NCI-H345 treated with DMSO at 0.1 percent for 48 hours (cell line): ENCODE measurements at regions not wholly inside any gene's neighbourhood (a gene's known extent, or its start where the extent isn't known, plus 50 kb on each side); places are given as distances from the start of the nearest gene placed in this dataset.

ENCODE experiments used
- DNase-seq: peaks from one replicate; lab custom pipeline; 2025; ENCODE audit not compliant: unreplicated experiment; lab: John Stamatoyannopoulos, UW

DNA sequence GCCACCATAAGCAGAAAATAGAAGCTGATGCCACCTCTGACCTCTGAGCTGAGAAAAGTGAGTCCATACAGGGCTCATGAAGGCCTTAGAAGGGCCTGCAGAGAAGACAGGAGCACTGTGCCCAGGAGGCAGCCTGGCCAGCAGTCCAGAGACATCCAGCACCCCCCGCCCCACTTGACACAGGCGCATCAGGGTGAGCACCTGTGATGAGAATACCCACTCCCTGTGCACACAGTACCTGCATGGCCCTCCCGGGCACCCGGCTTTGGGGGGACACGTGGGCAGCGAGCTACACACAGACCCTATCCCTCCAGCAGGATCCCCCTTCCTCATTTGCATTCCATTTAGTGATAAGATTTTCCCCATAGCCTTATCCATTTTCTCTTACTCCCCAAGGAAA lies 63.6 kb upstream of the NSMCE3 start:
- no peak for DNase-seq

DNA sequence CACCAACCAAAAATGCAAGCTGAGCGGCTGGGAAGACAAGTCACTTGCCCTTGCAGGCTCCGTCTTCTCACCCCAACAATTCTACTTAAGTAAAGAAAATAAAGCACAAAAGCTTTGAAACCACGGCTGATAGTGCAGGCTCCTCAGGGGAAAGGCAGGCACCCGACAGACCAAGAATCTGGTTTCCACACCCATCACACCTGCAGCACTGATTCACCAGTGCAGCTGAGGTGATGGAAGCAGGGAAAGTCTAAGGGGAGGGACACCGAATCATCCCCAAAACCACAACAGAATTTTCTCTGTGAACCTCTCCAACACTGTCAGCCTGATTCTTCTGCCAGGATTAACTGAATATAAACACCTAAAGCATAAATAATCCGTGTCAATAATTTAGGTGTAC lies 62.0 kb upstream of the NSMCE3 start:
- DNase-seq = no peak

DNA sequence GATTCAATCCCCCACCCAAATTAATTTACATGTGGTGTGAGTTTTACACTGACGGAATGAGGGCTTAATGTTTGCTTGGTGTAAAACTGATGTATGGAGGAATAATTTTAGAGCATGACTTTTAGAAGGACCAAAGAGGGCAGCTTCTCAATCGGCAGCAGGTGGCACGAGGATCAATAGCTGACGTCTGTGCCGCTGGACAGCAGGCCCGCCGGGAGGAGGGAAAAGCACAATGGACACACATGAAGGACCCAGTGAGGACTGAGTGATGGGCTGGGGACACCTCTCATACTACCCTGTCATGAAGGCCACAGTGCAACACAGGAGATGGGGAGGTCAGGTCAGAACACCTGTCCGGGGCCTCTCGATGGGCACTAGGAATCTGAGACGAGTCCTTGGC lies 61.4 kb upstream of the NSMCE3 start:
- no peak for DNase-seq

DNA sequence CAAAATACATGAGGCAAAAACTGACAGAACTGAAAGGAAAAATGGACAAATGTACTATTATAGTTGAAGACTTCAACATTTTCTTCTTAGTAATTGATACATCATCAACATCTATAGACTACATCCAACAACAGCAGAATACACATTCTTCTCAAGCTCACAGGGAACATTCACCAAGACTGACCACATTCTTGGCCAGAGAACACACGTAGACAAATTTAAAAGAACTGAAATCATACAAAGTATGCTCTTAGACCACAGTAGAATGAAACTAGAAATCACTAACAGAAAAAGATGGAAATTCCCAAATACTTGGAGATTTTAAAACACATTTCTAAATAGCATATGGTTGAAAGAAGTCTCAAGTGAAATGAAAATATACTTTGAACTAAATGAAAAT lies 55.1 kb upstream of the NSMCE3 start:
- no peak for DNase-seq

DNA sequence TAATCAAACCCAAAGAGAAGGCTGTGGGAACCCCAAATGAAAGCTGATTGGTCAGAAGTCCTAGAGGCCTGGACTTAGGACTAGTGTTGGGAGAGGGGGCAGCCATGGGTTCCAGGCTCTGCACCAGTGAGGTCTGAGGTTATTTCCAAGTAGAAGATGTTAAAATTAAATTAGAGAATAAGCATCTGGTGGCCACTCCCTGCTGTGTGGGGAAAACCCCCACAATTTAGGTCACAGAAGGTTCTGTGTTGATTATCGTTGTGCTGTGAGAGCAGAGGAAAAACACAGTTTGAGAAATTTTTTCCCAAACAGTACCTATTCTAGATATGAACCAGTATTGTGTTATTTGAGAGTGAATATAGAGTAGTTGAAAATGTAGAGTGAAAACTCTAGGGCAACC lies 53.9 kb upstream of the NSMCE3 start:
- DNase-seq = no peak

DNA sequence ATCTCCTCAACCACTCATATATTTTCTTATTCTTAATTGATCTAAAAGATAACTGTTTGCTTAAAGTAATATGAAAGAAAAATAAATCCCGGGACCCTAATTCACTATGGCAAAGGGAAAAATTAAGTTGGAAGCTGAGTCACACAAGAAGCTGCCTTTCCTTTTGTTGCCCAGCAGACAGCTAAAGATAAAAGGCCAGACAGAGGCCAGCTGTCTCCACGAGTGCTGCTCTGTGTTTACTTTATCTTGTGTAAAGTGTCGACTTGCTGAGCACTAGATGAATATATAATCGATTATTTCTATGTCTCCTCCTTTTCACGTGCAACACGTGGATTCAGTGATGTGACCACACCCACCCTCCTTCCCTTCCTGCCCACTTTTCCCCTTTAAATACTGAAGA lies 52.8 kb upstream of the NSMCE3 start:
- DNase-seq = peak; percentile 72

DNA sequence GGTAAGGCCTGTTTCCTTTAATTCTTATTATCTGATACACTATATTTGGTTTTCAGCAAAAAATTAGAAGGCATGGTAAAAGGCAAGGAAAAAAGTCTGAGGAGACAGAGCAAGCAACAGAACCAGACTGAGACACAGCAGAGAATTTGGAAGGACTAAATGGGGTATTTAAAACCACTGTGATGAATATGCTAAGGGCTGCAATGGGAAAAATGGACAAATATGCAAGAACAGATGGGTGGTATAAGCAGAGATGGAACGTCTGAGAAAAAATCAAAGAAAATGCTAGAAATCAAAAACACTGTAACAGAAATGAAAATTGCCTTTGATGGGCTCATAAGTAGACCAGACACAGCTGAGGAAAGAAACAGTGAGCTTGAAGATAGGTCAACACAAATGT lies 50.8 kb upstream of the NSMCE3 start:
- no peak for DNase-seq

DNA sequence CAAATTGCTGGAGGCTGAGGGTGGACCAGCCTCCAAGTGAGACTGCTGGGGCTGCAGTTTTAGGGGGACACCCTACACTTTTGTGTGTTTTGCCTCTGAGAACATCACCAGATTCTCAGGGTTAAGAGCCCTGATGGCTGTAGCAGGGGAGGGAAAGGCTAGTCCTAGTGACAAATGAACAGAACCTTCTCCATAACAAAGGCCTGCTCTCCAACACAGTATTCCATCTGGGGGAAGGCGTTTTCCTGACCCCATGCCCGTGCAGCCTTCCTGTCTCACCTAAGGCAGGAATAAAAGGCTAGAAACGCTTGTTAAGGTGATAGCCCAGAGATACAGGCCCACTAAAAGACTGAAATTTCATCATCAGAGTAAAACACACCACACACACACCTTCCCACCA lies 50.2 kb upstream of the NSMCE3 start:
- no peak for DNase-seq
